ENCODE measurements at regions not wholly inside any gene's neighbourhood (a gene's known extent, or its start where the extent isn't known, plus 50 kb on each side); places are given as distances from the start of the nearest gene placed in this dataset.

DNA sequence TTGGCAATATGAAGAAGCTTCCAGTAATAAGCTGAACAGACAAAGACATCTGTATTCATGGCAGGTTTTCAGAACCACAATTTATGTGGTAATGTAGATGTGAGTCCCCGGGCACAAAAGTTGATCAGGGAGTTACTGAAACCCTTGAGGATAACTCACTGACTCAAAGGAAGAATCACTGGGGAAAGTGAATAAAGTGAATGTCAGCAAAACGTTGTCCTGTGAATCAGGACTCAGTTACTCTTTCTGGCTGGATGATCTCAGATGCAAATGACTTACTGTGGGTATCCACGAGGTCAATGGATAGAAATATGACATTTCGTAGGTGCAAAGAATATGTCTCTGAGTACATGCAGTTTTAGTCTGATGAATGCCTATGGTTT lies 172.8 kb upstream of the CTBP2 start:
- DNase-seq (ENCODE audit: missing footprints) (no peak), ATAC-seq (no peak)
- intact Hi-C loops (cut with DNase I): loop anchor here (2.0 to 10.0 kb wide), 3 partner anchors 172 to 338 kb away; partner anchors contain the start of gene CTBP2

DNA sequence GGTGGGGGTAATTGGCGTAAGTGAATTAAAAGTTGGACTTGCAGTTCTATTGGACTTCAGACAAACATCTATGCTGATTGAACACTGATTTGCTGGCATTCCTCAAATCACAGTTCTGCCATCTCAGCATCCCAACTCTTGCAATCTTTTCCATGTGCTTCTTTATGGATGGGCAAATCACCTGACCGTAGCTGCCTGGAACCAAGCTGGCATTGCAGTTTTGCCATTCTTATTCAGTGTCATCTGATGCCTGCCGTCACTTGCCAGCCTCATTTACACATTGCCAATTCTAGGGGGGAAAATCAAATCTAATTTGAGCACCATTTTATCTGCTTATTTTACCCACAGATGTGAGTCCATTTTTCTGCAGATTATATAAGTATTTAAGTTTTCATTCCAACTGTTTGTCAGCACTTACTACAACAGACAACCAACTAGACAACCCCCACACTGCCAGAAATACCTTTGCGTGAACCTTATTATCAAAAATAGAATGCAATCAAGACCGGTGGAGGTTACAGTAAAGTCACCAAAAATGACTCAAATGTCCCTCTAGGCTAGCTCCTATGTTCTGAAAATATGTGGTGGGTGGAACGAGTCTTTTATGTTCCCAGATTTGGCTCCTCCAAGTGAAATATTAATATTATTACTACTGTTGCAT lies 172.3 kb upstream of the CTBP2 start:
- peak; percentile 38 for ATAC-seq
- intact Hi-C loops (cut with DNase I): loop anchor here (2.0 to 10.0 kb wide), 3 partner anchors 172 to 338 kb away; partner anchors contain the start of gene CTBP2
- DNase-seq (ENCODE audit: missing footprints): no peak

DNA sequence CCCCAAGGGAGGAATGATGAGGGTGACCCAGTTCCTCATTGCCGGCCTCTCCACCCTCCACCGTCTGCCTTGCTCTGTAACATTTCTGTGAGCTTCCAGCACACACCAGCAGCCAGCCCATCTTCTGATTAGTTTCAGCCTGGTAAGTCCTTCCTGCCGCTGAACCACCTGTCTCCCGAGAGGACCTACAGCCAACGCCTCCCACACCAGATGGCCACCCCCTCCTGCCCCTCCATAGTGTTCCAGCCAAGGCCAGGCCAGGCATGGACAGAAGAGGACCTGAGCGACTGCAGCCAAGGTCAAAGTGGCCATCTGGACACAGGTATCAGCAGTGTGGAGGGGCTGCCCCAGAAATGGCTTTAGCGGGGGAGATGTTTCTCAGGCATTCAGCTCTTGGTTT lies 170.7 kb upstream of the CTBP2 start:
- DNase-seq (ENCODE audit: missing footprints) (no peak), ATAC-seq (no peak)
- intact Hi-C loops (cut with DNase I): loop anchor here (5.0 to 10.0 kb wide), 2 partner anchors 284 to 336 kb away; no protein-coding TSS in a partner anchor

DNA sequence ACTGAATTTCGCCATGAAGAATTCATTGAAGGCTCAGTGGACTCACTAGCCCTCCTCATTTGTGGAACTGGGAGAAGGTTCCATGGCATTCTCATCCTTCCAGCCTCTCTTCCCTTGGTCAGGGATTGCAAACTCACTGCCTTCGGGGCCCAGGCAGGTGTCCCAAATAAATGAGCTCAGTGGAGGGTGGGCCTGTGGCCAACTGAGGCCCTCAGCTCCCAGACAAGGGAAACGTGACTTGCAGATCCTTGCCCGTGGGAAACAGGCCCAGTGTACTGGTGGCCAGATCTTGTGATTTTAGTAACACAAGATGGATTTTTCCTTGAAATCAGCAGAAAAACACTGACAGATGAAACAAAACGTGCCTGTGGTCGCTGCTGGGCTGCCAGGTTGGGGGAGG lies 168.7 kb upstream of the CTBP2 start:
- intact Hi-C loops (cut with DNase I): no loop called here
- ATAC-seq (no peak), DNase-seq (ENCODE audit: missing footprints) (no peak)

DNA sequence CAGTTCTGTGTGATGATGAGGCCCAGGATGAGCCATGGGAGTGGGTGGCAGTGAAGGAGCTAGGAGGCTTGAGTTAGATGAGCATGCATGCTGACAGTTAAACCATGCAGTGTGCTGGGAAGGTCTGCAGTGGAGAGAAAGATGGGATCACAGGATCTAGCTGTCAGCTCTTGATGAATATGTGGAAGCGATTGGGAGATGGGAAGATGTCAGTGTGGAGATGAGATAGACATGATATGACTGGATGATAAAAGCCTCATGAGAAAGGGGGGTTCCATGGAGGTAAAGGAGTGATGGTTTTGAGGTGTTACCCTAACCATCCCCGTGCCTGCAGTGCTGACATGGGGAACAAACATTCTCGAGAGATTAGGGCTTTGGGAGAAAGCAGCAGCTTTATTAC lies 165.0 kb upstream of the CTBP2 start:
- no peak for DNase-seq (ENCODE audit: missing footprints)
- intact Hi-C loops (cut with DNase I): no loop called here
- ATAC-seq: no peak

DNA sequence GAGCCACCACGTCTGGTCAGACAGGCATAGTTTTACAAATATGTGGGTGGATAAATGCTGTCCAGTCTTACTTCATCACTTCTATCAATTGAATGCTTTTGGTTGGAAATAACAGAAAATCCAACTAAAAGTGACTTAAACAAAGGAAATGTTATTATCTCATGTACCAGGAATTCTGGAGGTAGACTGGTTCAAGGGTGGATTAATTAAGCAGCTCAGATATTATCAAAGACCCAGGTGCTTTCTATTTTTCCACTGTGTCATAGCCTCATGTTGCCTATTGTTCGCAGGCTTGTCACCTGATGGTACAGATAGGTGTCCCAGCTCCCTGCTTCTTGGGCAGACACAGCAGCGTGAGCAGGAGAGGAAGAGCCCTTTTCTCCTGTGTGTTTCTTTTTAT lies 156.1 kb upstream of the CTBP2 start:
- ATAC-seq (no peak), DNase-seq (ENCODE audit: missing footprints) (no peak)
- intact Hi-C loops (cut with DNase I): no loop called here

DNA sequence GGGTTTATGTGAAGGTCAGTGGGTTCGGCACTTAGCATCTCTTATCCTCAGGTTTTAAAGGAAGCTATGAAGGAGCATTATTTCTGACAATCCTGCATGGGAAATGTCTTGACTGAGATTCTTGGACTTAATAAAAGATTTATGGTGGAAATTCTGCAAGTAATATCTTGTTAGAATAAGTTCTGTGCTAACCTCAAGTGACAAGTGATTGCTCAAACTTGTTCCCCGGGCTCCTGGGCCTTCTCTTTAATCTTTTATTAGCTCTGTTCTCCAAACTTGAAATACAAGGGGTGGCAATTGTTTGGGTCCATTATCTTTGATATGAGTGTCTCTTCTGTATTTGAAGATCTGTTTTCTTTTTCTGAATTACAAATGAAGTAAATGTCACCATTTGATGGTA lies 140.6 kb upstream of the CTBP2 start:
- DNase-seq (ENCODE audit: missing footprints): no peak
- intact Hi-C loops (cut with DNase I): no loop called here
- no peak for ATAC-seq

DNA sequence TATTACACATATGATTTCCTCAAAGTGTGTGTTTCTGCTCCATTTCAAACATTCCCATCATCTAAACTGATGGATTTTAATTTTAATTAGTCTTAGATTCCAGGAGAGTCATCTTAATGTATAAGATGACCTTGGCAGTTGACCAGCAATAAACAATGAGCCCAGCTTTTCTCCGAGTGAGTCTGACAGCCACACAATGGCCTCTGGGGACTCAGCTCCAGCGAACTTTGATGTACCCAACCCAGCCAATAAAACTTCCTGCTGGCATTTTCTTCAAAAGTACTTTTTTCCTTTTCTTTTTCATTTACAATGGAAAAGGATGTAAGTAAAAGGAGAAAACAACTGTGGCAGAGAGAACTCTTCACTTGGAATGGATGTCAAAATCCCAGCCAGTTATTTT lies 139.1 kb upstream of the CTBP2 start:
- ATAC-seq: no peak
- intact Hi-C loops (cut with DNase I): no loop called here
- DNase-seq (ENCODE audit: missing footprints): no peak

DNA sequence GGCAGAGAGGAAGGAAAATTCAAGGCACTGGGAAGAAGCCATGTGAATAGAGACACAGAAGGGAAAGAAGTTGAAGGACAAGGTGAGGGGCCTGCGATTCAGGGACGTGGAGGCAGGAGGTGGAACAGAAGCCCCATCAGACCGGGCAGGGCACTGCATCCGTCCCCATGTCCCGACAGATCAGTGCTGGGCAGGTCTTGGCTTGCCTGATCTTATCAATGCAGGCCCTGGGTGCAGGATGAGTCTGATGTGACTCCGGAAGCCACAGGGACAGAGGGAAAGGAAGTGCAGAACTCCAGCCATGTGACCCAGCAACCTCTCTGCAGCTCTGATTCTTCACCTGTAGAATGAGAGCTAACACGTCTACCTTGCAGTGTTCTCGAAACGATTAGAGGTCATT lies 136.2 kb upstream of the CTBP2 start:
- no peak for ATAC-seq
- intact Hi-C loops (cut with DNase I): no loop called here
- DNase-seq (ENCODE audit: missing footprints): no peak

DNA sequence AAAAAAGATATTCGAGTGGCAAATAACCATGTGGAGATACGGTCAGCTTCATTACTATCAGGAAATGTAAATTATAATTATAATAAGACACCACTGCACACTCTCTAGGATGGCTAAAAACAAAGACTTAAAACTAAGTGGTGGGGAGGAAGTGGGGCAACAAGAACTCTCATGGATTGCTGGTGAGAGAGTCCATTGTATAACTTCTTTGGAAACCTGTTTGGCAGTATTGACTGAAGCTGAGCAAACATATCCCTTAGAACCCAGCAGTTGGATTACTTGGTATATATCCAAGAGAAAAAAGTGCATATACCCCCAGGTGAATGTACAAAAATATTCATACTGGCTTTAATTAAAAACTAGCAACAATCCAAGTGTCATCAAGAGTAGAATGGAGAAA lies 133.7 kb upstream of the CTBP2 start:
- DNase-seq (ENCODE audit: missing footprints): no peak
- intact Hi-C loops (cut with DNase I): no loop called here
- no peak for ATAC-seq

DNA sequence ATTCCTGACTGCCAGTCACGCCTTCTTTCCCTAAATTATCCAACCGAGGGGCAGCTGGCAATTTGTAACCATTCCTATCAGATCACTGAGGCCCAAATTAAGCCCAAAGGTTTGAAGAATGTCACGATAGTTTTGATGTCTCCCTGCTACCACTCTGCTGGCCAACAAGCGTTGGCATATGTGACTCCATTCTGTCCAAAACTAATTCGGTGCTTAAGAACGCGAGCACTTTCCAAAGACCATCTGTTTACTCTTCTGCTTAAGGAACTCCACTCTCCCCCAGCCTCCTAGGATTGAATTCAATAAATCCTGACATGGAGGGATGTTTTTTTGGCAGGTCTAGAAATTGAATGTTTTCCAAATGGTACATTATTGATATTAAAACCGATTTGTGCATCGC lies 131.5 kb upstream of the CTBP2 start:
- ATAC-seq (no peak), DNase-seq (ENCODE audit: missing footprints) (no peak)
- intact Hi-C loops (cut with DNase I): no loop called here

DNA sequence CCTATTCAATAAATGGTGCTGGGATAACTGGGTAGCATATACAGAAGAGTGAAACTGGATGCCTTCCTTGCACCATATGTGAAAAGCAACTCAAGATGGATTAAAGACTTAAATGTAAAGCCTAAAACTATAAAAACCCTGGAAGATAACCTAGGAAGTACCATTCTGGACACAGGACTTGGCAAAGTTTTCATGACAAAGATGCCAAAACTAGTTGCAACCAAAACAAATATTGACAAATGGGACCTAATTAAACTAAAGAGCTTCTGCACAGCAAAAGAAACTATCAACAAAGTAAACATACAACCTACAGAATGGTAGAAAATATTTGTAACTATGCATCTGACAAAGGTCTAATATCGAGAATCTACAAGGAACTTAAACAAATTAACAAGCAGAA lies 129.1 kb upstream of the CTBP2 start:
- ATAC-seq: no peak
- intact Hi-C loops (cut with DNase I): no loop called here
- no peak for DNase-seq (ENCODE audit: missing footprints)

DNA sequence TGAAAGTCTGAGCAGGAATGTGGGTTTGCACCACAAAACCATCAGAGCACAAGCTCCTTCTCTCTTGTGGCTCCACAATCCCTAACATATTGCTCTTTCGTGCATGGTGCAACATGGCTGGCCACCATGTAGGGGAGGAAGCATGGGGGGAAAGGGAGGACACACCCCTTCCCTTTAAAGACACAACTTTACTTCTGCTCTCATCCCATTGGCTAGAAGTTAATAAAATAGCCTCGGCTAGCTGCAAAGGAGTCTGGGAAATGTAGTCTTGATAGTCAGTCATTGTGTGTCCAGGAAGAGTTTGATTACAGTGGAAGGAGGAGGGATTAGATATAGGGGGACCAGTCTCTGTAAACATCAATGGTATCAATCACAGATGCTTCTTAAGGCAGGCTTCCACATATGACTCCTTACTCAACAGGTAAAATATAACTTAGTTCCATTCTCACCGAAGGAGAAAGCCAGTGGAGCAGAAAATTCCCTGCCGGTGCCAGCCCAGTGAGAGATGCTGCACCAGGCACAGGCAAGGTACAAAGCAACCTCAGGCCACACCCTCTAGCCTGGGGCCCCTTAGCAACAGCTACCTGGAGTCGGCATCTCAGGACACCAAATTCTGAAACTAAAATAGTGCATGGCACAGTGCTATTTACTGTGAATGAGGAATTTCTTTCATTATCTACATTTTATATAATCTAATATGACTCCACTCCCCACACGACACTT lies 124.7 kb upstream of the CTBP2 start:
- DNase-seq (ENCODE audit: missing footprints) (no peak), ATAC-seq (no peak)
- intact Hi-C loops (cut with DNase I): no loop called here

DNA sequence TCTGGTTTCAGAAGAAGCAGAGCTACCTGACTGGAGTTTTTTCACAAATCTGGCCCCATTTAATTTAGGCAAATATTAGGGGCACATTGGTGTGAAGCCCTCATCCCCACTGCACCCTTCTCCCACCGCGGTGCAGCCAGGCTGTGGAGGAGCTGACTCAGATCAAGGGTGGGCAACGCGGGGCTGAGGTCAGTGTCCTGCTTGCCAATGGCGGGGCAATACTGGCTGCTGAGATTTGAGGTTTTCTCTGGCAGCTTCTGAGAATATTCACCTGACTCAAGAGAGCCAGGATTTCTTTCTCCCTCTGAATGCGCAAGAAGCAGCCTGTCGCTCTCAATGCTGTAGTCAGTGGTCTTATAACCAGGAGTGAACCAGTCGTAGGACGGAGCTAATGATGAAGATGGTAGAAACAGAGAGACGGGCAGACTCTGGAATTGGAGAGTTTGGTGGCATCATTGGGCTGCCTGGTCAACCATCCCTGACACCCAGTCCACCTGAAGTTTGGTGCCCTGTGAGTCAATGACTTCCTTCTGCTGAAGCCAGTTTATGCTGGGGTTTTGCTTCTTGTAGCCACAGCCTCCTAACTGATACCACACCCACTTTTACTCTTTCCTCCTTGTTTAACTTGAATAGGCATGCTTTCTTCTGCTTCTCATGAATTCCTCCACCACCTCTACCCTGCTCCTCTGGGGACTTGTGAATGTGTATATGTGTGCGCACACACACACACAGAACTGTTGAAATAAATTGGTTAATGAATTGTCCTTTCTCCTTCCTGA lies 123.7 kb upstream of the CTBP2 start:
- no peak for ATAC-seq
- intact Hi-C loops (cut with DNase I): no loop called here
- no peak for DNase-seq (ENCODE audit: missing footprints)

DNA sequence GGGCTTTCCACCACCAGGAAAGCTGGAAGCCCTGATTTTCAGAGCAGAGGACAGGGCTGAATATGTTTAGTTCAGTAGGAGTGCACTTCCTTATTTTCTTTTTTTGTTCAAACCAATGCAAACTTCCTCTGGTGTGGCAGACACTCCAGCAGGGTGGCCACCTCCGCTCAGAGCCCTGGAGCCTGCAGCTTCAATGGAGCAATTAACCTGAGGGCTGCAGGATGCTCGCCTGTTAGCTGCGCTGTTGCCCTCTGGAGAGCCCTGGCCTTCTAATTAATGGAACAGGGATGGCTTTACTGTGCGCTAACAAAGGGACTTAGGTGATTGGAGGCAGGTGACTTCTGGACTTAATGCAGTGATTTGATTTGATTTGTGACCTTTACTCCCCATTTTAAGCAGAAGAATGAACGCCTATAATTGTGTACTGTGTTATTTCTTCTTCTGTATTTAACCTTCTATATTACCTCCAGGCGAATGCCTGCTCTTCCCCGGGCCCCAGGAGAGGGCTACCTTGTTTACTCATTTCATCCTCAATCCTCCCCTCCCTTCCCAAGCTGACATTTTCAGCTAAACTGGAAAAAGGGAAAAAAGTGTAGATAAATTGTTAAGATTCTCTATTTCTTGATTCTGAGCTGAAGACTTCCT lies 123.0 kb upstream of the CTBP2 start:
- no peak for DNase-seq (ENCODE audit: missing footprints)
- intact Hi-C loops (cut with DNase I): no loop called here
- no peak for ATAC-seq

DNA sequence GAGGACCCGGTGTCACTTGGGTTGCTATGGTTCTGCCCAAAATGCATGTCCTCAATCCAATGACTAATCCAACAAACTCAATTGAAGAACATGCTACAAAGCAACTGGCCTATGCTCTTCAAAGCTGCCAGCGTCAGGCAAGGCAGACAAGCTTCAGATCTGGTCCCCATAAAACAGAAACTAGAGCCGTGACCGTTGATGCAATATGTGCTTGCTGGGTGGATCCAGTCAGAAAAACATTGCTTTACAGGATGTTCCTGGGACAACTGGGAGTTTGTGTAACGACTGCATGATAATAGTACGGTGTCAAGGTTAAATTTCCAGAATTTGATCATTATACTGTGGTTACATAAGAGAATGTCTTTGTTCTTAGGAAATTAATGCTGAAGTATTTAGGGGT lies 120.7 kb upstream of the CTBP2 start:
- intact Hi-C loops (cut with DNase I): no loop called here
- DNase-seq (ENCODE audit: missing footprints) (no peak), ATAC-seq (no peak)

DNA sequence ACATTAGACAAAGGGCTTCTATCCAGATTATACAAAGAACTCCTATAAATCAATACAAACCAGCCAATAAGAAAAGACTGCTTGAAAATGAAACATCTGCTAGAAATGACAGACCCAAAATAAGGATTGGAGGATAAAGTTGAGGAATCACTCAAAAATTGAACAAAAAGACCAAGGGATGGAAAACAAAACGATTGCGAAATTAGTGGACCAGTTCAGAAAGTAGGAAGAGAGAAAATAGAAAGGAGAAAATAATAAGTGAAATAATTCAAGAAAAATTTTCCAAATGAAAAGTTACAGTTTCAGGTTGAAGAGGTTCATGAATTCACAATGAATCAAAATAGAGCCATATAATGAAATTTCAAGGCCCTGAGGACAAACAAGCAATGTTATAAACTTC lies 115.8 kb upstream of the CTBP2 start:
- intact Hi-C loops (cut with DNase I): no loop called here
- ATAC-seq: no peak
- no peak for DNase-seq (ENCODE audit: missing footprints)

DNA sequence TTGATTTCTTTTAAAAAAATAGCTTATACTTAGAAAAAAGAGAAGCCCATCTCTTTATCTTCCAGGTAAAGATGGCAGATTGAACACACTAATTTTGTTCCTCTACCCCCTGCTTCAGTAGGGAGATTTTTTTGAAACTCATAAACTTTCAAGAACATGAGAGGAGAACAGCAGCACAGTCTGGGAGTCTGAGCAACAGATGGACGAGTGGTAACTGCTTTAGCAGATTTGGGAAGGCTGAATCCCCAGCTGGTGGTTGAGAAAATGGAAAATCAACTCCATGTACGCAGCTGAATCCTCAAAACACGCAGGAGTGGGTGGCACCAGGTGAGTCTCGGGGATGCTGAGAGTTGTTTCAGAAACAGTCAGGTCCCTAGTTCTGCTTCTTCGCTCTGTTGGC lies 114.6 kb upstream of the CTBP2 start:
- no peak for DNase-seq (ENCODE audit: missing footprints)
- intact Hi-C loops (cut with DNase I): no loop called here
- no peak for ATAC-seq

DNA sequence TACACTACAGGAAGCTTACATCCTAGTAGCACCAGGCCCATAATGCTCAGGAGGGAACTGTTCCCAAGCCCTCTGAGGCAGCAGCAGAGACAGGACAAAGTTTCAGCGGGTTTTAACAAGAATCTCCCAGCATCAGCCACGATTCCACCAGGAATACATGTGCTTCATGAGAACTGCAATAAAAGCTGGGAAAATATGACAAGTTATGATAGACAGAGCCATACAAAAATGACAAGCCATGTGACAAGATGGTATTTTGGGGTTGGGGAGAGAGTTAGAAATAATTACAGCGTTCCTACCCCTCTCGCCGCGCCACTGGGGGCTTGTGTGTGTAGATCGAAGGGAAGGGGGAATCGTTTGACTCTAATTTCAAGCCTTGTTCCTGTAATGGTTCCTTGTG lies 112.7 kb upstream of the CTBP2 start:
- ATAC-seq (no peak), DNase-seq (ENCODE audit: missing footprints) (no peak)
- intact Hi-C loops (cut with DNase I): no loop called here

DNA sequence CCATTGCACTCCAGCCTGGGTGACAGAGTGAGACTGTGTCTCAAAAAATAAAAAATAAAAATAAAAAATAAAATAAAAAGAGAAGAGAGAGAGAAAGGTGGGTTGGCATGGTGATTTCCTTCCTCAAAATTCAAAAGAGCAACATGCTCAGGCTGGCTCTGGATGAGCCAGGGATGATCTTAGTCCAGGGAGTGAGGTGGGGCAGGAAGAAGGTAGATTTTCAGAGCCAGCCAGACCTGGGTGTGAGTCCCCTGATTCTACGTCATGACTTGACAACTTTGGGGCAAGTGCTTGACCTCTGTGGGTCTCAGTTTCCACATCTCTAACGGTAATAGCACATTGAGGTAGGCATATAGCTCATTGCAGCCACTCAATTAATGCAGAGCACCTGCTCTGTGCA lies 109.4 kb upstream of the CTBP2 start:
- no peak for ATAC-seq
- no peak for DNase-seq (ENCODE audit: missing footprints)
- intact Hi-C loops (cut with DNase I): no loop called here

Measured in Right ventricle myocardium inferior (tissue), 1 donor.